ENCODE measurements at regions not wholly inside any gene's neighbourhood (a gene's known extent, or its start where the extent isn't known, plus 50 kb on each side); places are given as distances from the start of the nearest gene placed in this dataset.

DNA sequence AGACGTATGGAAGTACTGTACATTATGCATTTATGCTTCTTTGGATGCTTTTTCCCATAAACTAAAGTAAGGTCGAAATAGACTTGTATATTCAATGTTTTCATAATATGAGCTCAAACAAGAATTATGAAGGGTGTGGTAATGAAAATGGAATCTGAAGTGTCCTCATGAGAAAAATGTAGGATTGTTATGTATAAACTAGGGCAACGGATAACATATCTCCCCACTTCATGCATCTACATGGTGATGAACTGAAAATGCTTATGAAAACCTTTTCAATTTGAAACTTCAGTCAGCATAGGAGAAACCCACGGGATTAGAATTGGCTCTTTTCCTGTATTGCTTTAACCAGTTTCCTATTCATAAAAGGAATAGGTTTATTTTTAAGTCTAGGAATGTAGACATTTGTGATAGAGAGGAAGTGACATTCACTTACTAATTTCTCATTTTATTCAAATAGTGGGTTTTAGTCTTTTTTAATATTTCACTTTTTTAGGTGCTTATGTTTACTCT lies 608.2 kb upstream of the GCFC2 start:
- in situ Hi-C loops (cut with HindIII; ENCODE audit: low sequenced_read_pairs): no loop called here
- TF ChIP-seq, protein P1, sequence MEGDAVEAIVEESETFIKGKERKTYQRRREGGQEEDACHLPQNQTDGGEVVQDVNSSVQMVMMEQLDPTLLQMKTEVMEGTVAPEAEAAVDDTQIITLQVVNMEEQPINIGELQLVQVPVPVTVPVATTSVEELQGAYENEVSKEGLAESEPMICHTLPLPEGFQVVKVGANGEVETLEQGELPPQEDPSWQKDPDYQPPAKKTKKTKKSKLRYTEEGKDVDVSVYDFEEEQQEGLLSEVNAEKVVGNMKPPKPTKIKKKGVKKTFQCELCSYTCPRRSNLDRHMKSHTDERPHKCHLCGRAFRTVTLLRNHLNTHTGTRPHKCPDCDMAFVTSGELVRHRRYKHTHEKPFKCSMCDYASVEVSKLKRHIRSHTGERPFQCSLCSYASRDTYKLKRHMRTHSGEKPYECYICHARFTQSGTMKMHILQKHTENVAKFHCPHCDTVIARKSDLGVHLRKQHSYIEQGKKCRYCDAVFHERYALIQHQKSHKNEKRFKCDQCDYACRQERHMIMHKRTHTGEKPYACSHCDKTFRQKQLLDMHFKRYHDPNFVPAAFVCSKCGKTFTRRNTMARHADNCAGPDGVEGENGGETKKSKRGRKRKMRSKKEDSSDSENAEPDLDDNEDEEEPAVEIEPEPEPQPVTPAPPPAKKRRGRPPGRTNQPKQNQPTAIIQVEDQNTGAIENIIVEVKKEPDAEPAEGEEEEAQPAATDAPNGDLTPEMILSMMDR (IDR thresholded peaks at IDR 0.05; ENCODE audit: low read depth, low read length, missing control alignments): no peak
- H3K4me3 ChIP-seq (ENCODE audit: low read depth, low read length): no peak overlapping the region
- DNase-seq (ENCODE audit: low read depth): no peak

DNA sequence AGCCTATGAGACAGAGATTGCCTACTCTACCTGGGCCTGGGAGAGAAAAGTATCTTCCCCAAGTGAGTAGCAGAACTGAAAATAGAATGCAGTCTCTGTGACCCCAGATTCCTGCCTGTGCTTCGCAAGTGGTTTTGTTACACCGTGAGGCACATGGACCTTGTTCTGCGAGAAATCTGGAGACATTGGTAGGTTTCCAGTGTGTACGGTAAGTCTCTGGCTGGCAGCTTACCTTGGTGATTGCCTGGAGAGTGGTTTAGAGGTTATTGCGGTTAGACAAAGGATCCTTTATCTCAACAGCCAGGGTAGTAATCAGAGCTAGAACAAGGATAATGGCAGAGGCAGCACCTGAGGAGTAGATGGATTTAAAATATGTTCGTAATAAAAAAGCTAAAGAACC lies 606.0 kb upstream of the GCFC2 start:
- DNase-seq (ENCODE audit: low read depth): no peak
- TF ChIP-seq, protein P1 (IDR thresholded peaks at IDR 0.05; ENCODE audit: low read depth, low read length, missing control alignments): no peak
- in situ Hi-C loops (cut with HindIII; ENCODE audit: low sequenced_read_pairs): no loop called here
- no peak overlapping the region for H3K4me3 ChIP-seq (ENCODE audit: low read depth, low read length)

- H3K4me3 ChIP-seq (ENCODE audit: low read depth, low read length): no peak overlapping the region
- no peak for DNase-seq (ENCODE audit: low read depth)
- TF ChIP-seq, protein P1 (IDR thresholded peaks at IDR 0.05; ENCODE audit: low read depth, low read length, missing control alignments): no peak
- in situ Hi-C loops (cut with HindIII; ENCODE audit: low sequenced_read_pairs): no loop called here
These were observed 603.7 kb upstream of the GCFC2 start for GRCh38 chr2:76314271-76315020.

GRCh38 chr2:76312236-76312635 lies 601.5 kb upstream of the GCFC2 start:
- no peak for DNase-seq (ENCODE audit: low read depth)
- TF ChIP-seq, protein P1 (IDR thresholded peaks at IDR 0.05; ENCODE audit: low read depth, low read length, missing control alignments): no peak
- in situ Hi-C loops (cut with HindIII; ENCODE audit: low sequenced_read_pairs): no loop called here
- H3K4me3 ChIP-seq (ENCODE audit: low read depth, low read length): no peak overlapping the region

GRCh38 chr2:76311728-76312127 lies 601.0 kb upstream of the GCFC2 start:
- no peak for DNase-seq (ENCODE audit: low read depth)
- TF ChIP-seq, protein P1 (IDR thresholded peaks at IDR 0.05; ENCODE audit: low read depth, low read length, missing control alignments): no peak
- in situ Hi-C loops (cut with HindIII; ENCODE audit: low sequenced_read_pairs): no loop called here
- no peak overlapping the region for H3K4me3 ChIP-seq (ENCODE audit: low read depth, low read length)

DNA sequence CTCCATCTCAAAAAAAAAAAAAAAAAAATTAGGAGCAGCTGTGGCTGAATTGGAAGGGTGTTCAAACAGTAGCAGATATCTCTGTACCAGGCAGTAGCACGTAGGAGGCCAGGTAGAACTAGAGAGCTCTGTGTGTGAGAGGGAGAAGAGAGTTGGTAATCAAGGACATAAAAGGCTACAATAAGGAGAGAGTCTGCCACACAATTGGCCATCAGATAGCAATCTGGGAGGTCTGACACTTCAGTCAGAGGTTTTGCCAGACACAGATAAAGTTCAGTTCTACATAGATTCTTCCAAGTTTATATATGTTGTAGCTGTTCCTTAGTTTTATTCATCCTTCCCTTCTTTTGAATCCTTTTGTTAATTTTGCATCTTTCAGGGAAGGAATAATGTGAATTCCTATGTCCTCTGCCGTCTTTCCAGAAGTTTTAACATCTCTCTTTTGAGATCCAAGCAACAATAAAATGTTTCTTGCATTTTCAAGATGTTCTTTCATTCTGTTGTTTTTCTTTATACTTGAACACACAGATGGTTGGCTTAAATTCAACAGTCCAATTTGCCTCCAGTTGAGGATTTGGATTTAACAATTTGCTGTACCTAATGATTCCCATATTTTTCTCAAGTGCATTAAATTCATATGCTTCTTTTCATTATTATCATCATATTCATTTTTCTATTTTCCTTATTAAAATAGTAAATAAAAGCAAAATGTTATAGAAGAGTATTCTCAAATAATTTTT lies 600.3 kb upstream of the GCFC2 start:
- TF ChIP-seq, protein P1 (IDR thresholded peaks at IDR 0.05; ENCODE audit: low read depth, low read length, missing control alignments): no peak
- in situ Hi-C loops (cut with HindIII; ENCODE audit: low sequenced_read_pairs): no loop called here
- no peak overlapping the region for H3K4me3 ChIP-seq (ENCODE audit: low read depth, low read length)
- DNase-seq (ENCODE audit: low read depth): no peak

All from astrocyte of the cerebellum (primary cell).